SK-N-SH treated with all-trans-retinoic acid at 6 μM for 48 hours (cell line): ENCODE measurements at regions not wholly inside any gene's neighbourhood (a gene's known extent, or its start where the extent isn't known, plus 50 kb on each side); places are given as distances from the start of the nearest gene placed in this dataset.

Experiments used
- ARNTL ChIP-seq: fragments of 450-650 bp; formaldehyde crosslinking; IDR thresholded peaks from 2 replicates; pipeline ENCODE4 v1.5.0; 2020; ENCODE audit warnings: low read depth, mild to moderate bottlenecking, moderate library complexity, borderline replicate concordance
- BACH2 ChIP-seq: fragments of 250-450 bp; sonication (Bioruptor Pico); IDR thresholded peaks from 2 replicates; pipeline ENCODE4 v1.9.0; 2021; ENCODE audit warnings: mild to moderate bottlenecking, borderline replicate concordance
- CSDC2 ChIP-seq: fragments of 250-450 bp; sonication (Bioruptor Pico); IDR thresholded peaks from 2 replicates; pipeline ENCODE4 v1.5.0; 2020; ENCODE audit warnings: mild to moderate bottlenecking, moderate library complexity
- CSRNP3 ChIP-seq: fragments of 250-450 bp; sonication (Bioruptor Pico); IDR thresholded peaks from 2 replicates; pipeline ENCODE4 v1.5.1; 2021; ENCODE audit warnings: mild to moderate bottlenecking, moderate library complexity
- GLIS3 ChIP-seq: fragments of 250-450 bp; sonication (Bioruptor Pico); IDR thresholded peaks from 2 replicates; pipeline ENCODE4 v1.5.0; 2020; ENCODE audit warnings: mild to moderate bottlenecking, moderate library complexity
- ISL1 ChIP-seq: fragments of 250-450 bp; sonication (Bioruptor Pico); IDR thresholded peaks from 2 replicates; pipeline ENCODE4 v2.1.2; 2022; ENCODE audit warnings: mild to moderate bottlenecking, moderate library complexity
- PATZ1 ChIP-seq: fragments of 250-450 bp; sonication (Bioruptor Pico); IDR thresholded peaks from 2 replicates; pipeline ENCODE4 v1.8.0; 2020; ENCODE audit warnings: mild to moderate bottlenecking, moderate library complexity, borderline replicate concordance
- SNAI2 ChIP-seq: fragments of 250-450 bp; sonication (Bioruptor Pico); IDR thresholded peaks from 2 replicates; pipeline ENCODE4 v1.5.0; 2020; ENCODE audit warnings: mild to moderate bottlenecking, moderate library complexity
- TOX ChIP-seq: fragments of 250-450 bp; sonication (Bioruptor Pico); IDR thresholded peaks from 2 replicates; pipeline ENCODE4 v1.8.0; 2021; ENCODE audit warnings: mild to moderate bottlenecking, moderate library complexity, borderline replicate concordance
- ZC3H10 ChIP-seq: fragments of 250-450 bp; sonication (Bioruptor Pico); IDR thresholded peaks from 2 replicates; pipeline ENCODE4 v1.5.1; 2021; ENCODE audit warnings: mild to moderate bottlenecking, moderate library complexity
- ZNF565 ChIP-seq: fragments of 450-650 bp; formaldehyde crosslinking; conservative IDR thresholded peaks from 2 replicates; pipeline ENCODE4 v1.5.0; 2020; ENCODE audit warnings: low read depth, mild to moderate bottlenecking, moderate library complexity
- ZNF70 ChIP-seq: fragments of 450-650 bp; formaldehyde crosslinking; IDR thresholded peaks from 2 replicates; pipeline ENCODE4 v1.5.0; 2020; ENCODE audit warnings: mild to moderate bottlenecking, moderate library complexity
- ZNF8 ChIP-seq: fragments of 450-650 bp; formaldehyde crosslinking; IDR thresholded peaks from 2 replicates; pipeline ENCODE4 v1.5.0; 2020; ENCODE audit warnings: mild to moderate bottlenecking, moderate library complexity
- TF ChIP-seq, protein P1 (sequence below): fragments of 250-450 bp; sonication (Bioruptor Pico); IDR thresholded peaks from 2 replicates; pipeline ENCODE4 v1.5.0; 2020; ENCODE audit warnings: mild to moderate bottlenecking, moderate library complexity

DNA sequence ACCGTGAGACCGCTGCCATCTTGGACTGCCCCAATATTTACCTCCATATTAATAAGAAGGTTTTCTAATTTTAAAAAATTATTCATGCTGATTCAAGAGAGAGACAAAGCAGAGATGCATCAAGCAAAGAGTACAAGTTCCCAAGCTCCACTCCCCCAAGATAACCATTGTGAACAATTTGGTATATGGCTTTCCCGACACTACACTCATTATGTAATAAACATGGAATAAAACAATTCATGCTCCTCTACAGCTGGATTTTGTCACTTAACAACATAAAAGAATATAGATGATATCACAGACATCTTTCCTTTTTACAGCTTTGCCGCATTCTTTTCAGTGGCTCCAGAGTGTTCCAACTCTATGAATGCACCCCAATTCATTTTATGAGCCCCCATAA, 307.6 kb downstream of the FGFR2 start:
- TF ChIP-seq PATZ1 (CRISPR knock-in tag) (no peak), ZNF70 (CRISPR knock-in tag) (no peak), ZNF8 (CRISPR knock-in tag) (no peak), BACH2 (CRISPR knock-in tag) (no peak), ZNF565 (CRISPR knock-in tag) (no peak), ISL1 (no peak), ARNTL (CRISPR knock-in tag) (no peak), GLIS3 (CRISPR knock-in tag) (no peak), TOX (CRISPR knock-in tag) (no peak), ZC3H10 (CRISPR knock-in tag) (no peak), SNAI2 (CRISPR knock-in tag) (no peak), CSDC2 (CRISPR knock-in tag) (no peak), CSRNP3 (CRISPR knock-in tag) (no peak)
- TF ChIP-seq, protein P1, sequence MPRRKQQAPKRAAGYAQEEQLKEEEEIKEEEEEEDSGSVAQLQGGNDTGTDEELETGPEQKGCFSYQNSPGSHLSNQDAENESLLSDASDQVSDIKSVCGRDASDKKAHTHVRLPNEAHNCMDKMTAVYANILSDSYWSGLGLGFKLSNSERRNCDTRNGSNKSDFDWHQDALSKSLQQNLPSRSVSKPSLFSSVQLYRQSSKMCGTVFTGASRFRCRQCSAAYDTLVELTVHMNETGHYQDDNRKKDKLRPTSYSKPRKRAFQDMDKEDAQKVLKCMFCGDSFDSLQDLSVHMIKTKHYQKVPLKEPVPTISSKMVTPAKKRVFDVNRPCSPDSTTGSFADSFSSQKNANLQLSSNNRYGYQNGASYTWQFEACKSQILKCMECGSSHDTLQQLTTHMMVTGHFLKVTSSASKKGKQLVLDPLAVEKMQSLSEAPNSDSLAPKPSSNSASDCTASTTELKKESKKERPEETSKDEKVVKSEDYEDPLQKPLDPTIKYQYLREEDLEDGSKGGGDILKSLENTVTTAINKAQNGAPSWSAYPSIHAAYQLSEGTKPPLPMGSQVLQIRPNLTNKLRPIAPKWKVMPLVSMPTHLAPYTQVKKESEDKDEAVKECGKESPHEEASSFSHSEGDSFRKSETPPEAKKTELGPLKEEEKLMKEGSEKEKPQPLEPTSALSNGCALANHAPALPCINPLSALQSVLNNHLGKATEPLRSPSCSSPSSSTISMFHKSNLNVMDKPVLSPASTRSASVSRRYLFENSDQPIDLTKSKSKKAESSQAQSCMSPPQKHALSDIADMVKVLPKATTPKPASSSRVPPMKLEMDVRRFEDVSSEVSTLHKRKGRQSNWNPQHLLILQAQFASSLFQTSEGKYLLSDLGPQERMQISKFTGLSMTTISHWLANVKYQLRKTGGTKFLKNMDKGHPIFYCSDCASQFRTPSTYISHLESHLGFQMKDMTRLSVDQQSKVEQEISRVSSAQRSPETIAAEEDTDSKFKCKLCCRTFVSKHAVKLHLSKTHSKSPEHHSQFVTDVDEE: no peak
